ENCODE measurements at regions not wholly inside any gene's neighbourhood (a gene's known extent, or its start where the extent isn't known, plus 50 kb on each side); places are given as distances from the start of the nearest gene placed in this dataset.
"Not testable (repeated sequence)": the region's sequence is repeated elsewhere in the genome, so short reads cannot be mapped to it uniquely, and the experiment has no call there.

- no peaks in the 10 kb centered on the region for H3K36me3 ChIP-seq
- H3K27ac ChIP-seq = no peak overlapping the region
- 67% methylated on average over 1 of the region's 1 CpG for WGBS
- DNase-seq (ENCODE audit: low spot score in 2 of 2) = no peak
- no peaks in the 10 kb centered on the region for H3K4me1 ChIP-seq
- no peak overlapping the region for H3K4me3 ChIP-seq
- peaks cover 3% of the 10 kb centered on the region for H3K9me3 ChIP-seq
- TF ChIP-seq CTCF (IDR thresholded peaks at IDR 0.05) (no peak), EP300 (IDR thresholded peaks at IDR 0.05) (no peak)
- H3K27me3 ChIP-seq = no peaks in the 10 kb centered on the region
Observed at GRCh38 chr11:41795004-41795403, 335.6 kb upstream of the LRRC4C start.

GRCh38 chr11:41799754-41800153, 340.3 kb upstream of the LRRC4C start:
- Histone ChIP-seq H3K9me3 (no peaks in the 10 kb centered on the region), H3K4me3 (no peak overlapping the region), H3K4me1 (no peaks in the 10 kb centered on the region), H3K27ac (no peak overlapping the region), H3K27me3 (no peaks in the 10 kb centered on the region), H3K36me3 (no peaks in the 10 kb centered on the region)
- no peak for DNase-seq (ENCODE audit: low spot score in 2 of 2)
- TF ChIP-seq POLR2AphosphoS5 (IDR thresholded peaks at IDR 0.05) (no peak), EP300 (IDR thresholded peaks at IDR 0.05) (no peak)

- Histone ChIP-seq H3K4me1 (no peaks in the 10 kb centered on the region), H3K36me3 (no peaks in the 10 kb centered on the region), H3K9me3 (no peaks in the 10 kb centered on the region), H3K4me3 (no peak overlapping the region), H3K27ac (no peak overlapping the region), H3K27me3 (no peaks in the 10 kb centered on the region)
- TF ChIP-seq EP300 (IDR thresholded peaks at IDR 0.05) (no peak), CTCF (IDR thresholded peaks at IDR 0.05) (no peak), POLR2AphosphoS5 (IDR thresholded peaks at IDR 0.05) (no peak)
- WGBS = 54% methylated on average over 4 of the region's 4 CpGs
- DNase-seq (ENCODE audit: low spot score in 2 of 2) = no peak
Observed at GRCh38 chr11:41803895-41804294, 344.4 kb upstream of the LRRC4C start.

- H3K4me1 ChIP-seq = no peaks in the 10 kb centered on the region
- H3K4me3 ChIP-seq = no peak overlapping the region
- no peak for DNase-seq (ENCODE audit: low spot score in 2 of 2)
- H3K9me3 ChIP-seq = no peaks in the 10 kb centered on the region
- no peaks in the 10 kb centered on the region for H3K27me3 ChIP-seq
- no peaks in the 10 kb centered on the region for H3K36me3 ChIP-seq
- H3K27ac ChIP-seq = no peak overlapping the region
- TF ChIP-seq POLR2A (IDR thresholded peaks at IDR 0.05) (no peak), CTCF (IDR thresholded peaks at IDR 0.05) (no peak), EP300 (IDR thresholded peaks at IDR 0.05) (no peak), POLR2AphosphoS5 (IDR thresholded peaks at IDR 0.05) (no peak)
Observed at GRCh38 chr11:41816396-41816795, 356.9 kb upstream of the LRRC4C start.

- not testable (repeated sequence) for H3K4me1 ChIP-seq; H3K4me3 ChIP-seq; DNase-seq (ENCODE audit: low spot score in 2 of 2); H3K9me3 ChIP-seq; H3K27ac ChIP-seq; H3K27me3 ChIP-seq; H3K36me3 ChIP-seq
- WGBS = 95% methylated on average over 2 of the region's 2 CpGs
Observed at GRCh38 chr11:41824287-41824686, 364.8 kb upstream of the LRRC4C start.

GRCh38 chr11:41826085-41826484, 366.6 kb upstream of the LRRC4C start:
- no peak overlapping the region for H3K4me3 ChIP-seq
- H3K27ac ChIP-seq = no peak overlapping the region
- TF ChIP-seq POLR2AphosphoS5 (IDR thresholded peaks at IDR 0.05) = no peak
- TF ChIP-seq CTCF (IDR thresholded peaks at IDR 0.05) = no peak
- no peak for TF ChIP-seq EP300 (IDR thresholded peaks at IDR 0.05)
- TF ChIP-seq POLR2A (IDR thresholded peaks at IDR 0.05) = no peak
- no peaks in the 10 kb centered on the region for H3K4me1 ChIP-seq
- DNase-seq (ENCODE audit: low spot score in 2 of 2) = no peak
- no peaks in the 10 kb centered on the region for H3K36me3 ChIP-seq
- 98% methylated on average over 3 of the region's 6 CpGs for WGBS
- H3K9me3 ChIP-seq = no peaks in the 10 kb centered on the region
- H3K27me3 ChIP-seq = no peaks in the 10 kb centered on the region

Measured in suprapubic skin (tissue), 4 donors.